Adrenal gland (tissue), 9 donors: ENCODE measurements at regions not wholly inside any gene's neighbourhood (a gene's known extent, or its start where the extent isn't known, plus 50 kb on each side); places are given as distances from the start of the nearest gene placed in this dataset.
"Not testable (repeated sequence)": the region's sequence is repeated elsewhere in the genome, so short reads cannot be mapped to it uniquely, and the experiment has no call there.

Experiments used
- DNase-seq, 7 donors: peaks; one replicate each; pipeline ENCODE4 v3.0.0-alpha.2; 2019 to 2020
- H3K27ac ChIP-seq, 5 donors: fragments of 200-600 bp; sonication (generic) in 4 of 5; 1 replicate in 3 of 5; 2 replicates in 2 of 5; pipeline versions ENCODE4 v1.5.1 to v1.8.0; 2016 to 2020; ENCODE audit warnings: mild to moderate bottlenecking in 1 of 5
- H3K27me3 ChIP-seq: fragments of 200-600 bp; 2 replicates; pipeline ENCODE4 v1.8.0; 2021
- H3K36me3 ChIP-seq, 2 donors: fragments of 200-600 bp; replicated peaks in 1 of 2; 1 replicate in 1 of 2; 2 replicates in 1 of 2; pipeline versions ENCODE4 v1.5.1 to v1.8.0; 2018 to 2022
- H3K4me1 ChIP-seq, 2 donors: fragments of 200-600 bp; replicated peaks in 1 of 2; 1 replicate in 1 of 2; 2 replicates in 1 of 2; pipeline versions ENCODE4 v1.5.1 to v1.8.0; 2018 to 2021
- H3K4me3 ChIP-seq, 4 donors: fragments of 200-600 bp; sonication (generic) in 3 of 4; one replicate each; pipeline ENCODE4 v1.5.1; 2016 to 2018
- H3K9me3 ChIP-seq, 3 donors: fragments of 200-600 bp; sonication (generic) in 1 of 3; replicated peaks in 1 of 3; 1 replicate in 2 of 3; 2 replicates in 1 of 3; pipeline versions ENCODE4 v1.5.1 to v1.8.0; 2016 to 2021
- CTCF ChIP-seq, 6 experiments: fragments of 450-650 bp in 4 of 6; fragments of 200-600 bp in 2 of 6; sonication (generic) in 1 of 6; IDR thresholded peaks; 1 replicate in 5 of 6; 2 replicates in 1 of 6; pipeline versions ENCODE4 v1.5.1 to v1.8.0; 2016 to 2021; ENCODE audit warnings: antibody characterized with exemption in 6 of 6, mild to moderate bottlenecking in 2 of 6, moderate library complexity in 1 of 6
- POLR2A ChIP-seq, 2 donors: fragments of 450-650 bp; IDR thresholded peaks; one replicate each; pipeline ENCODE4 v1.6.1; 2017; ENCODE audit warnings: antibody characterized with exemption in 2 of 2, mild to moderate bottlenecking in 2 of 2, moderate library complexity in 1 of 2
- whole genome bisulfite sequencing, 4 donors: extraction: QIAGEN DNeasy Blood & Tissue Kit in 2 of 4; methylation state at CpG; one replicate each; pipeline versions ENCODE4 v1.1.5 to v1.1.7; 2013 to 2017; 5-methylcytosine and 5-hydroxymethylcytosine counted together
- intact Hi-C, 2 donors: fragments of 100-400 bp; cut with DNase I; formaldehyde crosslinking; loops; one replicate each; pipeline versions ENCODE4 v1.14.1 to v1.15.0; 2022 to 2023
- donor health status: healthy with polysubstance abuse.
- donor health status: Bipolar disorder and iron deficiency.
- donor health status: DM: yes; HTN: yes; CAD: no.
- donor health status: DM: no; HTN: no; CAD: no.
- donor health status: DM: no; HTN: no; CAD: no.

GRCh38 chr13:58329746-58330145 lies 698.2 kb downstream of the PCDH17 start:
- WGBS, 4 donors, result 74 to 85% (median 78%) methylated on average over 5 of the region's 5 CpGs
- Histone ChIP-seq H3K4me3 (no peak overlapping the region), H3K27ac (no peak overlapping the region), H3K27me3 (no peaks in the 10 kb centered on the region), H3K4me1 (no peaks in the 10 kb centered on the region), H3K36me3 (no peaks in the 10 kb centered on the region), H3K9me3 (no peaks in the 10 kb centered on the region)
- DNase-seq, result no peak
- intact Hi-C loops, result no loop called here
- TF ChIP-seq CTCF (IDR thresholded peaks at IDR 0.05) (no peak), POLR2A (IDR thresholded peaks at IDR 0.05) (no peak)

- Histone ChIP-seq H3K9me3 (no peaks in the 10 kb centered on the region), H3K36me3 (no peaks in the 10 kb centered on the region), H3K4me1 (no peaks in the 10 kb centered on the region), H3K27ac (no peak overlapping the region), H3K27me3 (no peaks in the 10 kb centered on the region), H3K4me3 (no peak overlapping the region)
- intact Hi-C loops, result no loop called here
- DNase-seq, result no peak
- TF ChIP-seq CTCF (IDR thresholded peaks at IDR 0.05), result no peak
- TF ChIP-seq POLR2A (IDR thresholded peaks at IDR 0.05), result no peak
Observed at GRCh38 chr13:58340895-58341294, 709.4 kb downstream of the PCDH17 start.

GRCh38 chr13:58341318-58341717 lies 709.8 kb downstream of the PCDH17 start:
- Histone ChIP-seq H3K9me3 (no peaks in the 10 kb centered on the region), H3K4me1 (no peaks in the 10 kb centered on the region), H3K27ac (no peak overlapping the region), H3K4me3 (no peak overlapping the region), H3K36me3 (no peaks in the 10 kb centered on the region), H3K27me3 (no peaks in the 10 kb centered on the region)
- intact Hi-C loops, result no loop called here
- WGBS, 4 donors, result 68 to 80% (median 74%) methylated on average over 1 of the region's 1 CpG
- TF ChIP-seq CTCF (IDR thresholded peaks at IDR 0.05), result no peak
- TF ChIP-seq POLR2A (IDR thresholded peaks at IDR 0.05), result no peak
- DNase-seq, result no peak

GRCh38 chr13:58343076-58343475 lies 711.5 kb downstream of the PCDH17 start:
- Histone ChIP-seq H3K27ac (no peak overlapping the region), H3K4me3 (no peak overlapping the region), H3K9me3 (no peaks in the 10 kb centered on the region), H3K27me3 (no peaks in the 10 kb centered on the region), H3K36me3 (no peaks in the 10 kb centered on the region), H3K4me1 (no peaks in the 10 kb centered on the region)
- no peak for TF ChIP-seq POLR2A (IDR thresholded peaks at IDR 0.05)
- TF ChIP-seq CTCF (IDR thresholded peaks at IDR 0.05), result no peak
- intact Hi-C loops, result no loop called here
- WGBS, 4 donors, result 49 to 59% (median 52%) methylated on average over 3 of the region's 3 CpGs
- no peak for DNase-seq

- intact Hi-C loops, DNase-seq: not testable (repeated sequence)
Observed at GRCh38 chr13:58352100-58352499, 720.6 kb downstream of the PCDH17 start.

More at GRCh38 chr13:58352100-58352499, 720.6 kb downstream of the PCDH17 start:
- H3K36me3 ChIP-seq, H3K27ac ChIP-seq, H3K4me1 ChIP-seq, H3K9me3 ChIP-seq, H3K4me3 ChIP-seq, H3K27me3 ChIP-seq: not testable (repeated sequence)
- 82 to 89% (median 84%) methylated on average over 8 to 9 of the region's 9 CpGs for WGBS, 4 donors
